DOHH2 (cell line): ENCODE measurements at regions not wholly inside any gene's neighbourhood (a gene's known extent, or its start where the extent isn't known, plus 50 kb on each side); places are given as distances from the start of the nearest gene placed in this dataset.

Experiments
- CTCF ChIP-seq: fragments of 200-600 bp; sonication (generic); IDR thresholded peaks from one replicate; pipeline ENCODE4 v1.5.1; 2014; ENCODE audit warnings: antibody characterized with exemption, mild to moderate bottlenecking, low read depth, low read length; ENCODE audit not compliant: poor library complexity, severe bottlenecking
- EZH2phosphoT487 ChIP-seq: fragments of 200-600 bp; sonication (generic); IDR thresholded peaks from 2 replicates; pipeline ENCODE4 v1.6.1; 2017; ENCODE audit warnings: borderline replicate concordance, mild to moderate bottlenecking, antibody characterized with exemption, low read length, moderate library complexity, mixed read lengths

- TF ChIP-seq CTCF (no peak), EZH2phosphoT487 (no peak)
Observed at GRCh38 chr3:118808723-118809122, 225.9 kb downstream of the IGSF11 start.
